Naive thymus-derived CD4-positive, alpha-beta T cell (primary cell): ENCODE measurements at regions not wholly inside any gene's neighbourhood (a gene's known extent, or its start where the extent isn't known, plus 50 kb on each side); places are given as distances from the start of the nearest gene placed in this dataset.

Experiments
- ATAC-seq: fragments of 150-1000 bp; cut with Tn5 transposase; 2 replicates; pipeline ENCODE4 v1.10.0; 2021; ENCODE audit warnings: mild to moderate bottlenecking, moderate library complexity
- CTCF ChIA-PET: fragments of 350-600 bp; sonication (Branson Sonifier 250); formaldehyde crosslinking; loops from one replicate; lab custom pipeline; 2021; ENCODE audit warnings: antibody characterized with exemption; lab: Charles Lee
- POLR2A ChIA-PET: fragments of 350-600 bp; sonication (Branson Sonifier 250); formaldehyde crosslinking; loops from one replicate; lab custom pipeline; 2021; ENCODE audit warnings: antibody characterized with exemption, inconsistent platforms; lab: Charles Lee
- DNase-seq, 9 donors: peaks; one replicate each; pipeline versions ENCODE4 v3.0.0 to v3.0.0-alpha.2; 2020 to 2022; ENCODE audit warnings: mixed read lengths in 1 of 9
- H3K27ac ChIP-seq: one replicate; pipeline ENCODE4 v1.7.0; 2013; ENCODE audit warnings: mild to moderate bottlenecking, low read depth, low read length, moderate library complexity
- H3K27me3 ChIP-seq, 2 donors: one replicate each; pipeline ENCODE4 v1.7.0; 2013; ENCODE audit warnings: low read length in 2 of 2, mild to moderate bottlenecking in 2 of 2, moderate library complexity in 2 of 2; ENCODE audit not compliant: control insufficient read depth in 2 of 2, insufficient read depth in 2 of 2
- H3K36me3 ChIP-seq, 3 experiments: 1 replicate in 2 of 3; 2 replicates in 1 of 3; pipeline ENCODE4 v1.7.0; 2013; ENCODE audit warnings: low read length in 3 of 3, mild to moderate bottlenecking in 3 of 3, moderate library complexity in 1 of 3; ENCODE audit not compliant: insufficient read depth in 3 of 3, control insufficient read depth in 2 of 3
- H3K4me1 ChIP-seq, 2 donors: one replicate each; pipeline ENCODE4 v1.7.0; 2013; ENCODE audit warnings: low read length in 2 of 2, mild to moderate bottlenecking in 2 of 2, moderate library complexity in 1 of 2; ENCODE audit not compliant: control insufficient read depth in 2 of 2, insufficient read depth in 2 of 2
- H3K4me3 ChIP-seq: 2 replicates; pipeline ENCODE4 v1.7.0; 2013; ENCODE audit warnings: mild to moderate bottlenecking, low read length
- H3K9me3 ChIP-seq, 3 experiments: 1 replicate in 2 of 3; 2 replicates in 1 of 3; pipeline ENCODE4 v1.7.0; 2013; ENCODE audit warnings: low read length in 3 of 3; ENCODE audit not compliant: control insufficient read depth in 2 of 3
- H3K27ac Mint-ChIP-seq, 9 donors: one replicate each; pipeline ENCODE4 v1.8.0; 2020 to 2022; ENCODE audit warnings: mixed read lengths in 9 of 9, mild to moderate bottlenecking in 8 of 9, moderate library complexity in 5 of 9, inconsistent platforms in 2 of 9
- H3K27me3 Mint-ChIP-seq, 5 donors: one replicate each; pipeline ENCODE4 v1.8.0; 2021 to 2022; ENCODE audit warnings: mixed read lengths in 5 of 5, mild to moderate bottlenecking in 1 of 5
- H3K36me3 Mint-ChIP-seq, 5 donors: one replicate each; pipeline ENCODE4 v1.8.0; 2020 to 2022; ENCODE audit warnings: mixed read lengths in 5 of 5, mild to moderate bottlenecking in 3 of 5, inconsistent platforms in 1 of 5
- H3K4me1 Mint-ChIP-seq, 7 donors: one replicate each; pipeline ENCODE4 v1.8.0; 2020 to 2022; ENCODE audit warnings: mixed read lengths in 7 of 7, mild to moderate bottlenecking in 3 of 7, inconsistent platforms in 1 of 7
- H3K4me3 Mint-ChIP-seq, 10 donors: one replicate each; pipeline ENCODE4 v1.8.0; 2020 to 2022; ENCODE audit warnings: mild to moderate bottlenecking in 10 of 10, mixed read lengths in 10 of 10, moderate library complexity in 6 of 10, inconsistent platforms in 2 of 10
- H3K9me3 Mint-ChIP-seq, 11 donors: one replicate each; pipeline ENCODE4 v1.8.0; 2020 to 2022; ENCODE audit warnings: mixed read lengths in 11 of 11, mild to moderate bottlenecking in 4 of 11, inconsistent platforms in 1 of 11, moderate library complexity in 1 of 11
- intact Hi-C, 2 donors: fragments of 100-400 bp; cut with micrococcal nuclease; formaldehyde crosslinking; loops; one replicate each; pipeline ENCODE4 v1.15.1; 2023

GRCh38 chr2:65992198-65992554 is 442.7 kb upstream of the MEIS1 start:
- no peaks in the 10 kb centered on the region for H3K27me3 ChIP-seq
- ChIA-PET CTCF (no interaction called here), POLR2A (no interaction called here)
- no peak for DNase-seq
- intact Hi-C loops = no loop called here
- no peak for ATAC-seq
- no peaks in the 10 kb centered on the region for H3K27me3 Mint-ChIP-seq
- no peaks in the 10 kb centered on the region for H3K4me1 ChIP-seq
- H3K4me3 ChIP-seq = no peak overlapping the region
- H3K4me1 Mint-ChIP-seq = no peaks in the 10 kb centered on the region
- H3K27ac ChIP-seq = no peak overlapping the region
- H3K36me3 ChIP-seq = no peaks in the 10 kb centered on the region
- no peaks in the 10 kb centered on the region for H3K36me3 Mint-ChIP-seq
- H3K4me3 Mint-ChIP-seq = no peak overlapping the region
- no peak overlapping the region for H3K27ac Mint-ChIP-seq
- H3K9me3 ChIP-seq = no peaks in the 10 kb centered on the region
- peaks cover 0 to 12% (median 3%) of the 10 kb centered on the region in 11 donors for H3K9me3 Mint-ChIP-seq

GRCh38 chr2:65991381-65992197 is 443.3 kb upstream of the MEIS1 start:
- no peaks in the 10 kb centered on the region for H3K36me3 ChIP-seq
- no peaks in the 10 kb centered on the region for H3K27me3 ChIP-seq
- Mint-ChIP-seq H3K9me3 (peaks cover 0 to 12% (median 3%) of the 10 kb centered on the region in 11 donors), H3K27ac (no peak overlapping the region), H3K4me3 (no peak overlapping the region), H3K27me3 (no peaks in the 10 kb centered on the region), H3K4me1 (no peaks in the 10 kb centered on the region), H3K36me3 (no peaks in the 10 kb centered on the region)
- no peak for DNase-seq
- CTCF ChIA-PET = no interaction called here
- intact Hi-C loops = no loop called here
- H3K4me1 ChIP-seq = no peaks in the 10 kb centered on the region
- no peak overlapping the region for H3K4me3 ChIP-seq
- ATAC-seq = no peak
- POLR2A ChIA-PET = no interaction called here
- H3K9me3 ChIP-seq = no peaks in the 10 kb centered on the region
- H3K27ac ChIP-seq = no peak overlapping the region

- ATAC-seq = no peak
- CTCF ChIA-PET = no interaction called here
Measured at GRCh38 chr2:65985986-65986385, 448.9 kb upstream of the MEIS1 start.

GRCh38 chr2:65980531-65980930 is 454.4 kb upstream of the MEIS1 start:
- Mint-ChIP-seq H3K36me3 (no peaks in the 10 kb centered on the region), H3K9me3 (peaks cover 0 to 19% (median 6%) of the 10 kb centered on the region in 11 donors), H3K27me3 (no peaks in the 10 kb centered on the region), H3K27ac (no peak overlapping the region), H3K4me1 (no peaks in the 10 kb centered on the region), H3K4me3 (no peak overlapping the region)
- Histone ChIP-seq H3K27me3 (no peaks in the 10 kb centered on the region), H3K9me3 (no peaks in the 10 kb centered on the region), H3K27ac (no peak overlapping the region), H3K4me3 (no peak overlapping the region), H3K4me1 (no peaks in the 10 kb centered on the region), H3K36me3 (no peaks in the 10 kb centered on the region)
- DNase-seq = no peak
- ChIA-PET CTCF (no interaction called here), POLR2A (no interaction called here)
- intact Hi-C loops = no loop called here
- ATAC-seq = no peak

More at GRCh38 chr2:65985986-65986385, 448.9 kb upstream of the MEIS1 start:
- no peak for DNase-seq
- Mint-ChIP-seq H3K36me3 (no peaks in the 10 kb centered on the region), H3K27me3 (no peaks in the 10 kb centered on the region), H3K9me3 (peaks cover 0 to 19% (median 9%) of the 10 kb centered on the region in 11 donors), H3K27ac (no peak overlapping the region), H3K4me3 (no peak overlapping the region), H3K4me1 (no peaks in the 10 kb centered on the region)
- intact Hi-C loops = no loop called here
- H3K36me3 ChIP-seq = no peaks in the 10 kb centered on the region
- POLR2A ChIA-PET = no interaction called here
- H3K4me3 ChIP-seq = no peak overlapping the region
- H3K4me1 ChIP-seq = no peaks in the 10 kb centered on the region
- no peak overlapping the region for H3K27ac ChIP-seq
- no peaks in the 10 kb centered on the region for H3K27me3 ChIP-seq
- no peaks in the 10 kb centered on the region for H3K9me3 ChIP-seq

- H3K36me3 ChIP-seq = no peaks in the 10 kb centered on the region
- H3K4me3 ChIP-seq = no peak overlapping the region
- H3K4me1 ChIP-seq = no peaks in the 10 kb centered on the region
- no peak overlapping the region for H3K27ac ChIP-seq
- intact Hi-C loops = no loop called here
- H3K27me3 ChIP-seq = no peaks in the 10 kb centered on the region
- H3K9me3 Mint-ChIP-seq = peaks cover 0 to 18% (median 6%) of the 10 kb centered on the region in 11 donors
- no peaks in the 10 kb centered on the region for H3K4me1 Mint-ChIP-seq
- H3K27ac Mint-ChIP-seq = no peak overlapping the region
- CTCF ChIA-PET = no interaction called here
- H3K9me3 ChIP-seq = no peaks in the 10 kb centered on the region
- no peak for ATAC-seq
- no peaks in the 10 kb centered on the region for H3K36me3 Mint-ChIP-seq
- H3K27me3 Mint-ChIP-seq = no peaks in the 10 kb centered on the region
- H3K4me3 Mint-ChIP-seq = no peak overlapping the region
- DNase-seq = no peak
- POLR2A ChIA-PET = no interaction called here
Measured at GRCh38 chr2:65979446-65979845, 455.5 kb upstream of the MEIS1 start.

- Mint-ChIP-seq H3K9me3 (peaks cover 0 to 7% (median 3%) of the 10 kb centered on the region in 11 donors), H3K27ac (no peak overlapping the region), H3K27me3 (no peaks in the 10 kb centered on the region), H3K4me1 (no peaks in the 10 kb centered on the region), H3K4me3 (no peak overlapping the region), H3K36me3 (no peaks in the 10 kb centered on the region)
- Histone ChIP-seq H3K4me3 (no peak overlapping the region), H3K36me3 (no peaks in the 10 kb centered on the region), H3K9me3 (no peaks in the 10 kb centered on the region), H3K27ac (no peak overlapping the region), H3K4me1 (no peaks in the 10 kb centered on the region), H3K27me3 (no peaks in the 10 kb centered on the region)
- CTCF ChIA-PET = no interaction called here
- no peak for ATAC-seq
- no peak for DNase-seq
- POLR2A ChIA-PET = no interaction called here
- intact Hi-C loops = no loop called here
Measured at GRCh38 chr2:65974067-65974723, 460.7 kb upstream of the MEIS1 start.

DNA sequence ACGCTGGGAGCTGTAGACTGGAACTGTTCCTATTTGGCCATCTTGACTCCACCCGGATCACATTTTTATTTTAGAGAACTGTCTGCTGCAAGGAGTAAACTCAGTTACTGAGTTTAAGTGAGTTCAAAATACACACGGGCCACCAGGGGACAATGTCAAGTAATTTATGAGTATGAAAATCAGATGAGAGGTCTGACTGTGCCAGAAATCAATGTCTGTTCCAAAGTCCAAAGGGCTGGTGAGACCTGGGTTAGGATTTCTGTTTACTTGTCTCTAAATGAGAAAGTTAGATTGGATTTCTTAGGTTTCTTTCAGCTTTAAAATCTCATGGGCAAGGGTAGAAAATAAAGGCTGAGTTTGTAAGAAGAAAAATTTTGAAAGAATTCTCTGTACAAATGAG is 465.8 kb upstream of the MEIS1 start:
- DNase-seq (no peak), ATAC-seq (no peak)
- peaks cover 0 to 10% (median 2%) of the 10 kb centered on the region in 11 donors for H3K9me3 Mint-ChIP-seq
- no peaks in the 10 kb centered on the region for H3K36me3 Mint-ChIP-seq
- Histone ChIP-seq H3K9me3 (no peaks in the 10 kb centered on the region), H3K27ac (no peak overlapping the region), H3K36me3 (no peaks in the 10 kb centered on the region), H3K4me1 (no peaks in the 10 kb centered on the region), H3K27me3 (no peaks in the 10 kb centered on the region), H3K4me3 (no peak overlapping the region)
- intact Hi-C loops = no loop called here
- H3K4me3 Mint-ChIP-seq = no peak overlapping the region
- no peaks in the 10 kb centered on the region for H3K27me3 Mint-ChIP-seq
- ChIA-PET POLR2A (no interaction called here), CTCF (no interaction called here)
- no peak overlapping the region for H3K27ac Mint-ChIP-seq
- no peaks in the 10 kb centered on the region for H3K4me1 Mint-ChIP-seq
